GM18508 (cell line): ENCODE measurements at regions not wholly inside any gene's neighbourhood (a gene's known extent, or its start where the extent isn't known, plus 50 kb on each side); places are given as distances from the start of the nearest gene placed in this dataset.

Source experiments
- ATAC-seq: cut with Tn5 transposase; IDR thresholded peaks from one replicate; pipeline ENCODE4 v1.9.1; 2021; ENCODE audit warnings: moderate number of reproducible peaks; ENCODE audit not compliant: insufficient read depth, unreplicated experiment

GRCh38 chr15:39462691-39463090 is 118.2 kb upstream of the THBS1 start:
- no peak for ATAC-seq

DNA sequence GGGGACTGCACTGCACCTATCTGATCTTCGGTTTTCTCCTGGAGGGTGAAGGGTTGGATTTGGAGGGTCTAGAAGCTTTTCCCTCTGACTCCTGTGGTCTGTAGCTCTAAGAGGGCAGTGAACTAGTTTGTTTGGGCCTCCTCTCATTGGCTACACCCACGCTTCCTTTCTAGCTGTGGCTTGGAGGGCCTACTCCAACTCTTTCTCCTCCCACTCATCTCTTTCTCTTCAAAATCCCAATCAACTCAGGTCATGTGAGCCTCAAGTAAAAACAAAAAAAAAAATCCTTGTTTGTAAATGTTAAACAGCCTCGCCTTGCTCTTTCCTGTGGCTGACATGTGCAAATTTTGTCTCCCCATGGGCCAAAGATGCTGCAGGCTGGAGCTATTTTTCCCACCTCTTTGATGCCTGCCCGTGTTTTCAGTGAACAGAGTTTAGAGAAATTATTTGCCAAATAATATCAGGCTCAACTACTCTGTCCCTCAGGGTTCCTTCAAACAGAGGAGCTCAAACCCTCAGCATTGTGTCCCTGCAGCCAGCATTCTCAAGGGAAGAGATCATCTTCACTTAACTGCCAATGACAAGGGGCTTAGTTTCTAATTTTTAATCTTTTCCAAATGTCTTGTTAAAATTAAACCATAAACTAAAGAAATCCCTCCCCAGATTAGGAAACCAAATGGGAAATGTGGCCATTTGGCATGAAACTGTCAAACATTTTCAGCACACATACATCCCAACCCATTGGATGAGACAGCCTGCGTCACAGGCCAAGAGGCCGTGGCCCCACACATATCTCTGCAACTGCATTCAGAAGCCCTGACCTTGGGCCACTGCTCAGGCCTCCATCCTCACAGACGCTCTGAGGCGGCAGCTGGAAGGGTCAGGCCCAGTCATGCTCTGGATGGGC is 114.8 kb upstream of the THBS1 start:
- no peak for ATAC-seq

GRCh38 chr15:39466750-39467105 is 114.2 kb upstream of the THBS1 start:
- ATAC-seq, result no peak

DNA sequence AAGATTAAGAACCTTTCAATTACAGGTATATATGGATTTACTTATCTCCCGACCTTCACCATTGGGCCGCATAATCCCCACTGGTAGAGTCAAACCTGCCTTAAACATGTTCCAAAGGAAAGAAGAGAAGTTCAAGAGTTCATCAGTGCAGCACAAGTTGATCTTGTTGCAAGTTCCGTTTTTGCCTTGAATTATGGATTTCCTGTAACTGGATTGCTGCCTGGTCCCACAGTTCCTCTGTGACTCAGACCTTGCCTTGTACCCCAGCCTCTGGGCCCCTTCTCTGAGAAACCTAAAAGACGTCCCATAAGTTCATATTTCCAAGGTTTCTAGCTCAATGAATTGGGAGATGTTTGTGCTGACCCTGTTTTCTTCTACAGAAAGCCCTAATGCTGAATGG is 112.5 kb upstream of the THBS1 start:
- no peak for ATAC-seq

DNA sequence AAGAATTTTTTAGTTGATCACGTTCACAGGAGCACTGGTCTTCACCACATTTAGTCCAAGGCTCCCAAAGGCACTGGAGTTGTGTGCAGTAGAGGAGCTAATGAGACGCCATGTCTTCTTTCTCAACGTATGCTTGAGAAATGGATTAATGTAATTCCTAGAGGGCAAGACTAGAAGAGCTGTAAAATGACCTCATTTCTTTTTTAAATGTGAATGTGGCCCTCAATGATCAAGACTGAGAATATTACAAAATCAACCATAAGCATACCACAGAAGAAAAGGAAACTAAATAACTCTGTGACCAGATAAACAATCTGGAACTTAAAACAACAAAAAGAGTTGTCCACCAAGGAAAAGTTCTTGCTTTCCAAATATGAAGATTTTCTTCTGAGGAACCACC is 112.1 kb upstream of the THBS1 start:
- ATAC-seq, result no peak

GRCh38 chr15:39471785-39472574 is 108.9 kb upstream of the THBS1 start:
- no peak for ATAC-seq

DNA sequence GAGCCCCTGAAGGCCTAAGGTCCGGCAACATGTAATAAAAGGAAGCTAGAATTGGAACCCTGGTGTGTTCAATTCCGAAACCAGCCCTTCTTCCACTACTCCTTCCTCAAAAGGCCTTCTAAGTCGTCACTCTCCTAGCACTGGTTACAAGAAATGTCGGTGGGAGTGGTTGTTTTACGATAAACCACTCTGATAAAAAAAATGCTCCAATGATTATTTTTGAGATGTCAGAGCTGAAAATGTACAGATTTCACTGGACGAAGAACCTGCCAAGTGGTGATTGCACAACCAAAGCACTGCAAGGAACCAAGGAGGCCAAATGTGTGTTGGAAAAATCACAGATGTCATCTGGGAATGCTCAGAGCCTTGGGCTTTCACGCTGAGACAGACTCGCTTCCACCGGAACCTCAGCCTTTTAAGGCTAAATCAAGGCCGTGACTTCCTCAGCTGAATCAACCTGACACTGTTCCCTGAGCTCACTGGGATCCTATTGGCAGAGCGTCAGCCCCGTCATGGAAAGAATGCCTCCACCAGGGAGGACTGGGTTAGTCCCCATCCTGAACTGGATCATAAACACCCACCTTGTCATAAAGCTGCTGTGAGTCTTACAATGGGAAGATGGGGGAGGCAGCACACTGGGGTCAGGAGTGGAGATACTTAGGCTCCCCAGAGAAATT is 108.1 kb upstream of the THBS1 start:
- ATAC-seq, result no peak

GRCh38 chr15:39473298-39473947 is 107.5 kb upstream of the THBS1 start:
- no peak for ATAC-seq

DNA sequence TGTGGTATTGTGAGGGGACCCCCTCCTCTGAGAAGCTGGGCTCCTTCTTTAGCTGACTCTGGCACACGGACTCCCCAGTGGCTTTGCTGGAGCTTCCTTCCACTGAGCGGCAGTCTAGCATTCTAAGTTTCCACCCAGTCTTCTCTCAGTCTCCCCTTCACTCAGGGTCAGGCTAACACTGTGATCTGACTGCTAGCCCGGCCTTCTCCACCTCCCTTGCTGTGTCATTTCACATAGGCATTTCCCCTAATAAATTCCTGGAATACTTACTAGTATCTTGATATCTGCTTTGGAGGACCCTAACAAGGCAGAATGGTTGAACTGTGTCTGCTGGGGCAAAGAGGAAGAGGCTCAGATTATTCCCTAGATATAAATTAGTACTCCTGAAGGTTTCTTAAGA is 106.2 kb upstream of the THBS1 start:
- ATAC-seq, result no peak

DNA sequence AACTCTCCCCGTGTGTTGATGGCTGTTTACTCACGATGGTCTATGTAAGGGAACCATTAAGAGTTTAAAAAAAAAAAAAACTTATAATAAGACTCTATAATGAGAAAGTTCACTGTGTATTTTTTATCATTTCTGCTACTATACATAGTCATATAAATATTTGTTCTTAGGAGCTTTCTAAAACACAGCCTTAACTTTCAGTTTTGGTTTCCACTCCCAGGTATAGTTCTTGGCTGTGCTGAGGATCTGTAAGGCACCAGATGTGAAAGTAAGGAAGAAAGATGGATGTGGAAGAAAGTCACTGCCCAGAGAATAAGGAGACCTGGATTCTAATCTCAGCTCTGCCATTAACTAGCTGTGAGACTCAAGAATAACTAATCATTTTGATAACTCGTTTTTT is 101.9 kb upstream of the THBS1 start:
- no peak for ATAC-seq

GRCh38 chr15:39479911-39480310 is 101.0 kb upstream of the THBS1 start:
- no peak for ATAC-seq

- ATAC-seq, result no peak
Observed at GRCh38 chr15:39482459-39482858, 98.4 kb upstream of the THBS1 start.

DNA sequence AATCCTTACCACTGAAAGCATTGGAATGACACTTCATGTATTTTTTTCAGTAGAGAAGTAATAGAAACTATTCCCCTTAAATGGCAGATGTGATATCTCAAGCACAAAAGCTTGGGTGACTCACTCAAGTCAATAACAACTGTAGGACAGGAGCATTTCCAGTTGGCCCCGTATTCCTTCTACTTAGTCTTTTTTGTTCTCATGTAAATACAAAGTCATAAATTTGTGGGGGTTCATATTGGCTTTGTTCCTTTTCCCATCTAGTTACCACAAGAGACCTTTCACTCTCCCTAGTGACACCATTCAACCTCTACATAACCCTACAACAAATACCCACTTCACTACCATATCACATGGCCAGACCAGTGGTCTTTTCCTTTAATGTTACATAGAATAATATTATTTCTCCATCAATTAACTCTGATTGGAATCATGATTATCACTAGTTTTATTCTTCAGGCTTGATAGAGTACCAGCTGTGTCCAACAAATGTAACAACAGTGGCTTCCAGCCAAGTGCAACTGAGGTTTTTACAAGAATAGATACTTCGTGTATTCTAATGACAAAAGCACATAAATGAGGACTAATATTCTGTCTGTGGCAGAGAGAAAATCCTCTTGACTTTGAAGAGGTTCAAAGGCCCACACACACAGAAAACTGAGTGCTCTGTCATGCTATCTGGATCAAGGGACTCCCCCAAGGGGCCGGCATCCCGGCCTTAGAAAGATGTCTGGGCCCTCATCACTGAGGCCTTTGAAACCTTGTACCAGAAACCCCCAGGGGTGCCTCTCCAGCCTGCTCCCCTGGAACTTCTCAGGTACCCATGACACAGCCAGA is 94.0 kb upstream of the THBS1 start:
- ATAC-seq, result no peak

- no peak for ATAC-seq
Observed at GRCh38 chr15:39487458-39487735, 93.5 kb upstream of the THBS1 start.

DNA sequence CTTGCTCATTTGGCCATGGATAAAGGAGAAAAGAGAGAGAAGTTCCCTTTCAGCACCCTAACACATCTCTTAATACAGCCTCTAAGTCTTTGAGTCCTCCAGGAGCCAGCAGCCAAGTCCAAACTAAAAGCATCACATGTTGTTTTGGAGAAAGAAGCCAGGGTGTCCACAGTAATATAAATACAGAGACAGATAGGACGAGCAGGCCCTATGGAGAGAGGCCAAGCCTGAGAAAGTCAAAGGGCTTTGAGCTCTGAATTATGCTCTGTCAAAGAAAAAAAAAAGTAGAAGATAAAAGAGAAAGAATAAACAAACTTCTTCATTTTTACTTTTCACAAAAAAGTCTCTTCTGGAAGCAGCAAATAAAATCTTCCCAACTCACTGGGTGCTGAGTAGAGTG is 92.4 kb upstream of the THBS1 start:
- ATAC-seq, result no peak

GRCh38 chr15:39488961-39489360 is 91.9 kb upstream of the THBS1 start:
- ATAC-seq, result no peak

GRCh38 chr15:39491115-39491885 is 89.6 kb upstream of the THBS1 start:
- ATAC-seq, result no peak

DNA sequence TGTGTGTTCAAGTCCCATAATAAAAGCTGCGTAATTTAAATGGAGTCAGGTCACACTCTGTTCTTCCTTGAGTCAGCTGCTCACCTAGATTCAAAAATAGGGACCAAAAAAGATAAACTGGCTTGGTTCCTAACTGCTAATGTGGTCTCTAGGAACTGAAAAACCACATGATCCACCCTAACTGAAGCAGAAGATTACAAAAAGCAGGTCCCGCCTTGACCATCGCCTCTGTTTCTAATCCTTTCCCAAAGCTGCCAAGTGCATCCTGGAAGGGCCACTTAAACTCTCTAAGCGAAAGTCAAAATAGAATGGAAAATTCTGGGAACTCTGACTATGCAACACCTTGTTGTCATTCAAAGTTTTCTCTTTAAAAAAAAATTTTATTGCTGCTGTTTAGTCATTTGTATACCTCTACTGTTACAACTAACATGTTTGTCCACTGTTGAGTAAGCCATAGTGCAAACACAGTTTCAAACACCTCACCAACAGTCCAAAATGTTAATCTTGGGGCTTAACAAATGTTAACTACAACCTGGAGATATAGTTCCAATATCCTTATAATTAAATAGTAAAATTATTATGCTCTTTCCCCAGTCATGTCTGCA is 88.9 kb upstream of the THBS1 start:
- no peak for ATAC-seq
